MM.1S (cell line): ENCODE measurements at regions not wholly inside any gene's neighbourhood (a gene's known extent, or its start where the extent isn't known, plus 50 kb on each side); places are given as distances from the start of the nearest gene placed in this dataset.

ENCODE experiments used
- DNase-seq: peaks from one replicate; pipeline ENCODE4 v3.0.0-alpha.2; 2015
- H2AFZ ChIP-seq: fragments of 300-600 bp; sonication (generic); 2 replicates; pipeline ENCODE4 v1.6.0; 2016; ENCODE audit warnings: antibody characterized with exemption, low read length
- H3F3A ChIP-seq: fragments of 300-600 bp; sonication (generic); 2 replicates; pipeline ENCODE4 v1.6.1; 2016; ENCODE audit warnings: mild to moderate bottlenecking, antibody characterized with exemption, low read length, moderate library complexity, mixed read lengths; ENCODE audit not compliant: insufficient read depth
- H3K27ac ChIP-seq: fragments of 300-600 bp; sonication (generic); 2 replicates; pipeline ENCODE4 v1.5.1; 2016; ENCODE audit warnings: mild to moderate bottlenecking, low read length
- H3K27me3 ChIP-seq: fragments of 300-600 bp; sonication (generic); replicated peaks from 2 replicates; pipeline ENCODE4 v1.6.0; 2016; ENCODE audit warnings: low read length; ENCODE audit not compliant: insufficient read depth
- H3K36me3 ChIP-seq: fragments of 300-600 bp; sonication (generic); replicated peaks from 2 replicates; pipeline ENCODE4 v1.6.1; 2016; ENCODE audit warnings: mild to moderate bottlenecking, low read length, mixed read lengths; ENCODE audit not compliant: insufficient read depth
- H3K4me1 ChIP-seq: fragments of 300-600 bp; sonication (generic); 2 replicates; pipeline ENCODE4 v1.6.1; 2016; ENCODE audit warnings: low read length, mixed read lengths
- H3K4me2 ChIP-seq: fragments of 300-600 bp; sonication (generic); 2 replicates; pipeline ENCODE4 v1.6.0; 2016; ENCODE audit warnings: low read depth, low read length
- H3K4me3 ChIP-seq: fragments of 300-600 bp; sonication (generic); 2 replicates; pipeline ENCODE4 v1.5.1; 2016; ENCODE audit warnings: low read length, mixed read lengths
- H3K79me2 ChIP-seq: fragments of 300-600 bp; sonication (generic); 2 replicates; pipeline ENCODE4 v1.6.1; 2016; ENCODE audit warnings: mixed run types, low read length, mixed read lengths
- H3K9ac ChIP-seq: fragments of 300-600 bp; sonication (generic); 2 replicates; pipeline ENCODE4 v1.6.1; 2016; ENCODE audit warnings: low read length, mixed read lengths
- H3K9me2 ChIP-seq: fragments of 300-600 bp; sonication (generic); replicated peaks from 2 replicates; pipeline ENCODE4 v1.6.1; 2016; ENCODE audit warnings: mild to moderate bottlenecking, low read length, mixed read lengths; ENCODE audit not compliant: insufficient read depth
- H3K9me3 ChIP-seq: fragments of 300-600 bp; sonication (generic); replicated peaks from 2 replicates; pipeline ENCODE4 v1.6.1; 2016; ENCODE audit warnings: mild to moderate bottlenecking, low read length, mixed read lengths; ENCODE audit not compliant: insufficient read depth
- H4K20me1 ChIP-seq: fragments of 300-600 bp; sonication (generic); 2 replicates; pipeline ENCODE4 v1.6.1; 2016; ENCODE audit warnings: mild to moderate bottlenecking, low read length, moderate library complexity, mixed read lengths; ENCODE audit not compliant: insufficient read depth
- EZH2 ChIP-seq: fragments of 300-600 bp; sonication (generic); optimal IDR thresholded peaks from 2 replicates; pipeline ENCODE3; 2017; ENCODE audit warnings: low read depth, mild to moderate bottlenecking, antibody characterized with exemption, low read length, mixed read lengths
- EZH2phosphoT487 ChIP-seq: fragments of 300-600 bp; sonication (generic); IDR thresholded peaks from 2 replicates; pipeline ENCODE4 v1.6.1; 2018; ENCODE audit warnings: antibody characterized with exemption, low read length
- TF ChIP-seq, protein P1 (sequence below): fragments of 300-600 bp; sonication (generic); IDR thresholded peaks from 2 replicates; pipeline ENCODE4 v1.5.1; 2016; ENCODE audit warnings: antibody characterized with exemption, low read length, mixed read lengths

GRCh38 chr11:70916351-70916750, 336.0 kb downstream of the SHANK2 start:
- H3K27me3 ChIP-seq = peaks cover 85% of the 10 kb centered on the region
- no peak overlapping the region for H2AFZ ChIP-seq
- no peaks in the 10 kb centered on the region for H3K36me3 ChIP-seq
- DNase-seq = no peak
- no peaks in the 10 kb centered on the region for H4K20me1 ChIP-seq
- no peaks in the 10 kb centered on the region for H3K9me2 ChIP-seq
- no peak overlapping the region for H3K4me3 ChIP-seq
- H3F3A ChIP-seq = no peaks in the 10 kb centered on the region
- H3K9me3 ChIP-seq = no peaks in the 10 kb centered on the region
- TF ChIP-seq EZH2 = no peak
- H3K27ac ChIP-seq = no peak overlapping the region
- no peaks in the 10 kb centered on the region for H3K4me1 ChIP-seq
- no peak overlapping the region for H3K4me2 ChIP-seq
- no peaks in the 10 kb centered on the region for H3K79me2 ChIP-seq
- no peak overlapping the region for H3K9ac ChIP-seq

- Histone ChIP-seq H4K20me1 (no peaks in the 10 kb centered on the region), H3K27ac (no peak overlapping the region), H3F3A (no peaks in the 10 kb centered on the region), H3K4me1 (no peaks in the 10 kb centered on the region), H3K9me3 (peaks cover 5% of the 10 kb centered on the region; the same call in 1 of the 2 replicates), H3K79me2 (no peaks in the 10 kb centered on the region), H2AFZ (no peak overlapping the region), H3K9ac (no peak overlapping the region), H3K36me3 (no peaks in the 10 kb centered on the region), H3K4me2 (no peak overlapping the region), H3K9me2 (no peaks in the 10 kb centered on the region), H3K27me3 (peaks cover 93% of the 10 kb centered on the region), H3K4me3 (no peak overlapping the region)
- TF ChIP-seq EZH2 = no peak
- no peak for TF ChIP-seq EZH2phosphoT487
- TF ChIP-seq, protein P1, sequence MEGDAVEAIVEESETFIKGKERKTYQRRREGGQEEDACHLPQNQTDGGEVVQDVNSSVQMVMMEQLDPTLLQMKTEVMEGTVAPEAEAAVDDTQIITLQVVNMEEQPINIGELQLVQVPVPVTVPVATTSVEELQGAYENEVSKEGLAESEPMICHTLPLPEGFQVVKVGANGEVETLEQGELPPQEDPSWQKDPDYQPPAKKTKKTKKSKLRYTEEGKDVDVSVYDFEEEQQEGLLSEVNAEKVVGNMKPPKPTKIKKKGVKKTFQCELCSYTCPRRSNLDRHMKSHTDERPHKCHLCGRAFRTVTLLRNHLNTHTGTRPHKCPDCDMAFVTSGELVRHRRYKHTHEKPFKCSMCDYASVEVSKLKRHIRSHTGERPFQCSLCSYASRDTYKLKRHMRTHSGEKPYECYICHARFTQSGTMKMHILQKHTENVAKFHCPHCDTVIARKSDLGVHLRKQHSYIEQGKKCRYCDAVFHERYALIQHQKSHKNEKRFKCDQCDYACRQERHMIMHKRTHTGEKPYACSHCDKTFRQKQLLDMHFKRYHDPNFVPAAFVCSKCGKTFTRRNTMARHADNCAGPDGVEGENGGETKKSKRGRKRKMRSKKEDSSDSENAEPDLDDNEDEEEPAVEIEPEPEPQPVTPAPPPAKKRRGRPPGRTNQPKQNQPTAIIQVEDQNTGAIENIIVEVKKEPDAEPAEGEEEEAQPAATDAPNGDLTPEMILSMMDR = no peak
- no peak for DNase-seq
Observed at GRCh38 chr11:70918242-70918641, 334.1 kb downstream of the SHANK2 start.

- no peak for DNase-seq
- Histone ChIP-seq H3K27me3 (peaks cover 87% of the 10 kb centered on the region), H4K20me1 (no peaks in the 10 kb centered on the region), H3K4me3 (no peak overlapping the region), H3K9ac (no peak overlapping the region), H2AFZ (no peak overlapping the region), H3K9me2 (no peaks in the 10 kb centered on the region), H3K4me1 (no peaks in the 10 kb centered on the region), H3K36me3 (no peaks in the 10 kb centered on the region), H3F3A (no peaks in the 10 kb centered on the region), H3K27ac (no peak overlapping the region), H3K9me3 (peaks cover 5% of the 10 kb centered on the region; the same call in 1 of the 2 replicates), H3K79me2 (no peaks in the 10 kb centered on the region), H3K4me2 (no peak overlapping the region)
- TF ChIP-seq EZH2phosphoT487 (no peak), EZH2 (no peak)
- TF ChIP-seq, protein P1 = no peak
Observed at GRCh38 chr11:70921804-70922203, 330.6 kb downstream of the SHANK2 start.

DNA sequence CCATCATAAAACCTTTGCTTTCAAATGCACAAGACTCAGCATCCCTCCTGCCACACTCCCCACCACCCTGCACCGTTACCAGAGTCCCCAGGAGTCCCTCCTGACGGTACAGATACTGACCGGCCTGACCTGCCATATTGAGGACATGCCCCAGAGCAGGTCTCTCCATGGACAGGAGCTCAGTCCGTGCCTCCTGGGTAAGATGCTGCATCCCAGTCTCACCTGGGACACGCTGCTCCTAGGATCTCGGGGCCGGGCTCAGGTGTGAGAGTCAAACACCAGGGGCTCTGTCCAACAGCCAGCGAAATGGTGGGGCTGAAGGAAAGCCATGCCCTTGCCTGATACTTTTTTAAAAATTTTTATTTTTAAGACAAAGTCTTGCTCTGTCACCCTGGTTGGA, 328.3 kb downstream of the SHANK2 start:
- TF ChIP-seq, protein P1 = no peak
- TF ChIP-seq EZH2 (no peak), EZH2phosphoT487 (no peak)
- no peaks in the 10 kb centered on the region for H4K20me1 ChIP-seq
- H3F3A ChIP-seq = no peaks in the 10 kb centered on the region
- peaks cover 85% of the 10 kb centered on the region for H3K27me3 ChIP-seq
- no peaks in the 10 kb centered on the region for H3K4me1 ChIP-seq
- no peak overlapping the region for H3K27ac ChIP-seq
- no peaks in the 10 kb centered on the region for H3K79me2 ChIP-seq
- no peaks in the 10 kb centered on the region for H3K36me3 ChIP-seq
- no peaks in the 10 kb centered on the region for H3K9me2 ChIP-seq
- no peak overlapping the region for H3K4me2 ChIP-seq
- DNase-seq = no peak
- no peak overlapping the region for H2AFZ ChIP-seq
- no peak overlapping the region for H3K9ac ChIP-seq
- H3K9me3 ChIP-seq = peaks cover 5% of the 10 kb centered on the region; the same call in 1 of the 2 replicates
- H3K4me3 ChIP-seq = no peak overlapping the region
